ENCODE measurements at regions not wholly inside any gene's neighbourhood (a gene's known extent, or its start where the extent isn't known, plus 50 kb on each side); places are given as distances from the start of the nearest gene placed in this dataset.

GRCh38 chr14:96638041-96638855 lies 136.1 kb downstream of the PAPOLA start:
- no peak for DNase-seq

- DNase-seq, result no peak
These were observed 137.4 kb downstream of the PAPOLA start for GRCh38 chr14:96639550-96639949.

GRCh38 chr14:96648506-96649326 lies 146.5 kb downstream of the PAPOLA start:
- DNase-seq, result no peak

- no peak for DNase-seq
These were observed 147.1 kb downstream of the PAPOLA start for GRCh38 chr14:96649327-96649601.

GRCh38 chr14:96653597-96653996 lies 143.6 kb upstream of the VRK1 start:
- DNase-seq, result no peak

GRCh38 chr14:96658611-96659010 lies 138.6 kb upstream of the VRK1 start:
- DNase-seq, result no peak

GRCh38 chr14:96660123-96660522 lies 137.1 kb upstream of the VRK1 start:
- no peak for DNase-seq

- no peak for DNase-seq
These were observed 136.5 kb upstream of the VRK1 start for GRCh38 chr14:96660667-96661066.

GRCh38 chr14:96661244-96661969 lies 135.8 kb upstream of the VRK1 start:
- DNase-seq, result no peak

- no peak for DNase-seq
These were observed 134.8 kb upstream of the VRK1 start for GRCh38 chr14:96662116-96662970.

- no peak for DNase-seq
These were observed 134.1 kb upstream of the VRK1 start for GRCh38 chr14:96663076-96663475.

GRCh38 chr14:96663491-96664067 lies 133.6 kb upstream of the VRK1 start:
- no peak for DNase-seq

- DNase-seq, result no peak
These were observed 131.1 kb upstream of the VRK1 start for GRCh38 chr14:96666088-96666487.

- no peak for DNase-seq
These were observed 126.8 kb upstream of the VRK1 start for GRCh38 chr14:96670391-96670790.

GRCh38 chr14:96671218-96671617 lies 126.0 kb upstream of the VRK1 start:
- no peak for DNase-seq

GRCh38 chr14:96673706-96674105 lies 123.5 kb upstream of the VRK1 start:
- DNase-seq, result no peak

GRCh38 chr14:96674121-96674520 lies 123.1 kb upstream of the VRK1 start:
- no peak for DNase-seq

GRCh38 chr14:96676166-96676565 lies 121.0 kb upstream of the VRK1 start:
- no peak for DNase-seq

GRCh38 chr14:96681829-96682228 lies 115.4 kb upstream of the VRK1 start:
- no peak for DNase-seq

- DNase-seq, result no peak
These were observed 114.8 kb upstream of the VRK1 start for GRCh38 chr14:96682401-96682800.

GRCh38 chr14:96683562-96684289 lies 113.5 kb upstream of the VRK1 start:
- DNase-seq, result no peak

GRCh38 chr14:96686126-96686525 lies 111.1 kb upstream of the VRK1 start:
- DNase-seq, result no peak

All from CD4-positive, alpha-beta T cell treated with Interleukin-4 for 1 hour (primary cell).